DMS53 (cell line): ENCODE measurements at regions not wholly inside any gene's neighbourhood (a gene's known extent, or its start where the extent isn't known, plus 50 kb on each side); places are given as distances from the start of the nearest gene placed in this dataset.

ENCODE experiments used
- DNase-seq: peaks from one replicate; lab custom pipeline; 2025; lab: John Stamatoyannopoulos, UW

DNA sequence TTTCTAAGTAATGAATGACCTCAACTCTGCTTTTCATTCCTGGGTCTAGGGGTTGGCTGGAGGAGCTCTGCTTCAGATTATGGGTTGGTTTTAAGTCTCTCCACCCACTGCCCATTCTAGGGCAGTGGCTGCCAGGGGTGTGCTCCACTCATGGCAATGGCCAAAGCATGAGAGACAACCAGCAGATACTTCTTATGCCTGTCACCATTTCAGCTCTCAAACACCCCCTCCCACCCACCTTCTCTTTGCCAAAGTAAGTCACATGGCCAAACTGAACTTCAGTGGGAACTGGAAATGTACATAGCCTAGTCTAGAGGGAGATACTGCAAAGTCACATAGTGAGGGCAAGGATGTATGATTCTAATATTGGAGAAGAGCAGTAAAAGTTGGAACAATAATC, 285.3 kb downstream of the RPLP1 start:
- no peak for DNase-seq

DNA sequence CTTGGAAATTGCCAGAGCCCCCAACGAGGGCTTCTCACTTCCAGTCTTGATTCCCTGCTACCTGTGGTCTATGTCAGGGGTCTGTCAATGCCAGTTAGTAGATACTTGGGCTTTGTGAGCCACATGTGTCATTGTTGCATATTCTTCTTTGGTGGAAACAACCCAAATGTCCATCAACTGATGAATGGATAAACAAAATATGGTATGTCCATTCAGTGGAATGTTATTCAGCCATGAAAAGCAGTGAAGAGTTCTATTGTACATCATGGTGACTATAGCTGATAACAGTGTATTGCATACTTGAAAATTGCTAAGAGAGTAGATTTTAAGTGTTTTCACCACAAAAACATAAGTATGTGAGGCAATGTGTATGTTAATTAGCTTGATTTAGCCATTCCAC, 288.1 kb downstream of the RPLP1 start:
- DNase-seq = no peak

DNA sequence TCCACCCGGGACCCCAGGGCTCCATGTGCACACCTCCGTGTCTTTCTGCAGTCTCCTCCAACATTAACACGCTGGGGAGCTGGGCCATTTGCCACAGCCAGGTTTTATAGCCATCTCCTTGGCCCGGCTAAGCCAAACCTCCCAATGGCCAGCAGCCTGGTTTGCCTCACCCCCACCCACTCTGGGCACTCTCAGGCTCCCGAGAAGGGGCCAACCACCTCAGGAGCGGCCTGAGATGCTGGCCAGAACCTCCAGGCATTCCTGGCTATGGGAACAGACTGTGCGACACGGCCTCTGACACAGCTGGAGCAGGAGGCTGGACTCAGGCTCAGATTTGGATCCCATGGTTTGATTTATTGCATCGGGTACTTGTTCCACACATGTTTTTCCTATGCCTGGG, 289.7 kb downstream of the RPLP1 start:
- DNase-seq = no peak

- no peak for DNase-seq
These were observed 290.5 kb downstream of the RPLP1 start for GRCh38 chr15:69743091-69743490.

GRCh38 chr15:69744391-69745162, 292.0 kb downstream of the RPLP1 start:
- DNase-seq = no peak

- no peak for DNase-seq
These were observed 294.6 kb downstream of the RPLP1 start for GRCh38 chr15:69747193-69747592.

DNA sequence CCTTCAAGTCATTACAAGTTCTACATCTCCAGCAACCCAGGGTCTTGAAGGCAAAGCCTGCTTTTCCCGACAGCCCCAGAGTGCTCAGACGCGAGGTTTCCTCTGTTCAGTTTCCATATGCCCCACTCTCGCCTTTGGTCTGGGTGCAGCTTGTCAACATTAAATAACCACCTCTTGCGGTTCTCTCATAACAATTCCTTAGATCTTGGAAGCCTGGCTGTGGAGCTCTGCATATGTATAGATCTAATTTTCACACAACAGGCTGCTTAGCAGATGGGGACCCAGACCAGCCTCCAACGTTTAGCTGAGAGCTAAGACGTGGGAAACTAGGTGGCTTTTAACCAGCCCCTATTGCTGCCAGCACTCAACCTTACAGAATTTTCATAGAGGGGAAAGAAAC, 295.5 kb downstream of the RPLP1 start:
- no peak for DNase-seq

- no peak for DNase-seq
These were observed 296.1 kb downstream of the RPLP1 start for GRCh38 chr15:69748576-69749185.

DNA sequence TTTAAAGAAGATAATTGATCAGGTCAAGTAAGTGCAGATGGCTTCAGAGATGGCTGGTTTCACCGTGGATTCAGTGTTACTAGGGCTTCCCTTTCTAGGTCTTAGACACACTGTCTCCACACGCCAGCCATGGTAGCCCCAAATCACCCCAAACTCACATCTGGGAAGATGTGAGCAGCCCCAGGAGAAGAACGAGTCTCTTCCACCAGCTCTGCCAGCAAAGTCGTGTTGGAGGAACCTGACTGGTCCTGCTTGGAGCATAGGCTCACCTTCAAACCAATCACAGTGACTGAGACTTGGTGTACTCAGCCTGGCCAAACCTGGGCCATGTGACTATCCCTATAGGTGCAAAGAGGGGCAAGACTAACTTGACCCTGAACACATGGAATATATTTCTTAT, 296.7 kb downstream of the RPLP1 start:
- no peak for DNase-seq

GRCh38 chr15:69749797-69750196, 297.2 kb downstream of the RPLP1 start:
- peak; percentile 45 for DNase-seq

DNA sequence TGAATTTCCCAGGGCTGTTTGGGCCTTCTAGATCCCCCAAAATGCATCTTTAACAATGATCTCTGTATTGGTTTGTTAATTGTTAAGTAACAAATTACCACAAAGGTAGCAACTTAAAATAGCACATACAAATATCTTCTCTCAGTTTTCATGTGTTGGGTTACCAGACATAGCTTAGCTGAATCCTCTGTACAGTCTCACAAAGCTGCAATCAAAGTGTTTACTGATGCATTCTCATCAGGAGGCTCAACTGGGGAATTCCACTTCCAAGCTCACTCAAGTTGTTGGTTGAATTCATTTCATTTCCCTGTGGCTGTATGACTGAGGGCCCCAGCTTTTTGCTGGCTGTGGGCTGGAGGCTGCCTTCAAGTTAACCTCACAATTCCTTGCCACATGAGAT, 297.6 kb downstream of the RPLP1 start:
- DNase-seq = no peak

- no peak for DNase-seq
These were observed 298.5 kb downstream of the RPLP1 start for GRCh38 chr15:69751147-69751546.

DNA sequence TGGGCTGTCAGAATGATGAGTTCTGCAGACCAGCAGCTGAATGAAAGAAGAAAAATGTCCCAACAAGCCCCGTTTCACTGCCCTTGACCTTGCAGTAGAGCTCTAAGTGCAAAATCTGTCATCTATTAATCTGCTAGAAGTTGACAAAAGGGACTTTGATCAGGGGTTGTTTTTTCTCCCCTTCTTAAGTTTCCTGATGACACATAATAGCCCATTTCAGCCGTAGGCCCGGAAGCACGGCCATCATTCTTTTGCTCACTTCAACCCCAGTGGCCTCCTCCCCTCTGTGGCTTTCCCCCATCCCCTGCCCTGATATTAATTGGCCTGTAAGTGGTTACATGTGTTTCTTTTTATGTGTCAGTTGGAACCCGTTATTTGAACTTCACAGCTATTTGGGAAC, 298.9 kb downstream of the RPLP1 start:
- DNase-seq = no peak

GRCh38 chr15:69753867-69754266, 301.2 kb downstream of the RPLP1 start:
- DNase-seq = no peak

DNA sequence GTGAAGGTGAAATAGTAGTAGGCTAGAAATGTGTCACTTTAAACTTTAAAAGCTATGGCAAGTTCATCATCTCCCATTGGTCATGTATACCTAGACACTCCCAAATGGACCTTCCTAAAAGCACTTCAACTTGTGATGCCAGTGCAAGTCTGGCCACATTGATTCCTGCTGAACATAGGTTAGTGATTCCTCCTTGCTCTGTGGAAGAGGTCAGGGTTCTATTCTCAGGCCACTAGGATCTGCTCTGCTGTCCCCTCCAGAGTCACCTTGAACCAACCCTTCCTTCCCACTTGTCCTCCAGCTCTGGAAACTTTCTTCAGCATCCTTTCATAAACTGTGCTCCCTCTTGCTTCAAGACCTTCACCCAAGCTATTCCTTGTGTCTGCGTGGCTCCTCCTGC, 301.7 kb downstream of the RPLP1 start:
- DNase-seq = no peak

- DNase-seq = no peak
These were observed 303.1 kb downstream of the RPLP1 start for GRCh38 chr15:69755551-69756310.

- no peak for DNase-seq
These were observed 303.8 kb downstream of the RPLP1 start for GRCh38 chr15:69756440-69756839.

- no peak for DNase-seq
These were observed 304.6 kb downstream of the RPLP1 start for GRCh38 chr15:69757186-69757585.

- DNase-seq = no peak
These were observed 305.7 kb downstream of the RPLP1 start for GRCh38 chr15:69758291-69758771.

DNA sequence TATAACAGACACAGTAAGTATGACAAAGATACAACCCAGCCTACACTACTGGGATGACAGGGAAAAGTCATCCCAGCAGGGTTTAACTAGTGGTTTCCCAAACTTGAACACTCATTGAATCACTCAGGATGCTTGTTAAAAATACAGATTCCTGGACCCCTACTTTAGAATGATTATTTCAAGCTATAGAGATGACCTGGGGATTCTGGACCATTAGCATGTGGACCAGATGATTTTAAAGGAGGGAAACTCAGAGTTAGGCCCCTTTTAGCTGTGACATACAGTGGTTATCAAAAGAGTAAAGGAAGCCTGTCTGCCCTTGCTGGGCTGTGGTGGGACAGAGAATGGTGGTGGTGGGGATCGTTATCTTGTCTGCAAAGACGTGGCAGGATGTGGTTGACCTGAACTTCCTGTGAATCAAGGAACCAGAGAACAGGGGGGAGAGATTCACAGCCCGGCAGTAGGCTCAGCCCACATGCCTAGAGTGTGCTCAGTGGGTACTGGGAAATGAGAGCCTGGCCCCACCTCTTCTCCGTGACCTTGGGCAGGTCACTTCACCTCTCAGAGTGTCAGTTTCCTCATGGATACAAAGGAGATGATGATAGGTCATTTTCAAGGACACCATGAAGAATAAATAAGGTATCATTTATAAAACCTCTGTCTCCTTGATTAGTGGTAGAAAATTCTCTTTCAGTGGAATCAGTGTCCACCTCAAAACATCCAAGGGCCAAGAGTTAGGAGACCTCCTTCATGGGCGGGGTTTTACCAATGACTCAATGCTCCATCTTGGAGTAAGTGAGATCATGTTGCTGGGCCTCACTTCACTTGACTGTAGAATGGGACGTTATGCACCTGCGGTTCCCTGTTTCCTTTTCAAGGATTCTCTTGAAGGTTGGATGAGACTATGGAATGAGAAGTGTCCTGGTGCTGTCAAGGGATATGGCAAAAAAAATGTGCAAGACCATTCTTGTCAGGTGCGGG, 306.5 kb downstream of the RPLP1 start:
- DNase-seq = no peak

GRCh38 chr15:69760258-69760845, 307.7 kb downstream of the RPLP1 start:
- no peak for DNase-seq
